Activated naive CD8-positive, alpha-beta T cell treated with anti-CD3 and anti-CD28 coated beads for 36 hours (primary cell): ENCODE measurements at regions not wholly inside any gene's neighbourhood (a gene's known extent, or its start where the extent isn't known, plus 50 kb on each side); places are given as distances from the start of the nearest gene placed in this dataset.

Experiments used
- DNase-seq: peaks from one replicate; pipeline ENCODE4 v3.0.0; 2021
- H3K27ac Mint-ChIP-seq: one replicate; pipeline ENCODE4 v1.8.0; 2022; ENCODE audit warnings: mild to moderate bottlenecking, moderate library complexity, mixed read lengths
- H3K27me3 Mint-ChIP-seq: one replicate; pipeline ENCODE4 v1.8.0; 2022; ENCODE audit warnings: mild to moderate bottlenecking, mixed read lengths
- H3K36me3 Mint-ChIP-seq: one replicate; pipeline ENCODE4 v1.8.0; 2021; ENCODE audit warnings: mild to moderate bottlenecking, mixed read lengths
- H3K4me1 Mint-ChIP-seq: one replicate; pipeline ENCODE4 v1.8.0; 2021; ENCODE audit warnings: mixed read lengths
- H3K4me3 Mint-ChIP-seq: one replicate; pipeline ENCODE4 v1.8.0; 2022; ENCODE audit warnings: mild to moderate bottlenecking, moderate library complexity, mixed read lengths
- H3K9me3 Mint-ChIP-seq: one replicate; pipeline ENCODE4 v1.8.0; 2022; ENCODE audit warnings: mixed read lengths

DNA sequence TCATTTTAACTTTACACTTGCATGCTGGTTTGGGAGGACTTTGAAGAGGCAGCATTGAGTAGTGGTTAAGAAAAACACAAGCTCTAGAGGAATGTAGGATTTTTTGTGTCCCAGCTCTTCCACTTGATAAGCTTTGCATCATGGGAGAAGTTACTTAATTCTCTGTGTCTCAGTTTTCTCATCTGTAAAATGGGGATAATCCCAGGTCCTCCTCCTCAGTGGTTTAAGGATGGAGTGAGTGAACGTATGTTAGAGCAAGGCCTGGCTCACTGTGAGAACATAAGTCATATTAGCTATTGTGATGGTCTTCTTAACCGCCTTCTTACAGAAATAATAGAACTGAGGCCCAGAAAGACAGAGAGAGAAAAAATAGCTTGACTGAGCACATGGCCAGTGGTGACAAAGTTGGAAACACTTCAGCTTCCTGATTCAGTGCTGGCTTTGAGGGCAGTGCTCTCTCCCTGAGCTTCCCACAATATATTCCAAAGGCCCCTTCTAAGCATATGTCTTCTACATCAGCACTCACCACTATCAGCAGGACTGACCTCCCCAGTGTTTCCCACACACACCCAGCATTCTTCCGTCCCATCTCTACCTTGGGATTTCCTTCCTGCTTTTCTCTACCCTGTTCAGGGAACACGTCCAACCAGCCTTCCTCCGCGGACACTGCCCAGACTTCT is 214.9 kb upstream of the TNP1 start:
- no peaks in the 10 kb centered on the region for H3K27me3 Mint-ChIP-seq
- H3K27ac Mint-ChIP-seq = no peak overlapping the region
- H3K36me3 Mint-ChIP-seq = no peaks in the 10 kb centered on the region
- H3K9me3 Mint-ChIP-seq = no peaks in the 10 kb centered on the region
- DNase-seq = no peak
- no peak overlapping the region for H3K4me3 Mint-ChIP-seq
- peaks cover 9% of the 10 kb centered on the region for H3K4me1 Mint-ChIP-seq

DNA sequence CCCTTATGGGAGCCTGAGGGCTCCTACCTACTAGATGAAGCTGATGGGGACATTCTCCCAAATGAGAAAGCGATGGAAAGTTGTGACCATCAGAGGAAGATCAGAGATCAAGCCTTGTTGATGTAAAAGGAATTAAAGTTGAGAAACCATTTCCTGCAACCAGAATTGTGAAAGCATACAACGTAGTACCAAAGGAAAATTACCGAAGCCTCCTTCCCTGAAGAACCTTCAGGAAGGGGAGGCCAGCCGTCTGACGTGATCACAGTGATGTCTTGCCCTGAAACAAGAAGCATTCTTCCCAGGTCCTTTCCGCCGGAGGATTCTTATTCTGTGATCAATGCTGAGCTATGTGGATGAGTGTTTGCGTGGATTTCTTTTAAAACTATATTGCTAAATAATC is 211.6 kb upstream of the TNP1 start:
- Mint-ChIP-seq H3K4me3 (no peak overlapping the region), H3K36me3 (no peaks in the 10 kb centered on the region), H3K4me1 (peaks cover 2% of the 10 kb centered on the region), H3K27me3 (peaks cover 4% of the 10 kb centered on the region), H3K27ac (no peak overlapping the region), H3K9me3 (peaks cover 3% of the 10 kb centered on the region)
- DNase-seq = no peak

DNA sequence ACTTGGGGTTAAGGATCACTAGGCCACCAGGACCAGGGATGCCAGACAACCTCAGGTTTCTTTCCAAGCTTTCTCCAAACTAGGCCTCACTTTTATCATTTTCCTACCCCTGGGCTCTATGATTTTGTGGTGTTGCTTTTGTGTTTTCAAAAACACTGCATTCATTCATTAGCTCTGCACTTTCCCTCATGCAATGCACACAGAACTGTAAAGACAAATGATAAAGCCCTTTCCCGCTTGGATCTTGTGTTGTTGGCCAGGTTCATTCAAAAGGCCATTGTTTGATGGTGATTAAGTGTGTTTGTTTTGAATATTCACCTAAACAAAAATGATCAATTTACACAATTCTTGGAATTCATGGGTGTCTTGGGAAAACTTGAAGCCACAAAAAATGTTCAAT is 210.7 kb upstream of the TNP1 start:
- no peaks in the 10 kb centered on the region for H3K36me3 Mint-ChIP-seq
- DNase-seq = no peak
- peaks cover 4% of the 10 kb centered on the region for H3K27me3 Mint-ChIP-seq
- H3K27ac Mint-ChIP-seq = no peak overlapping the region
- H3K4me3 Mint-ChIP-seq = no peak overlapping the region
- peaks cover 2% of the 10 kb centered on the region for H3K4me1 Mint-ChIP-seq
- peaks cover 3% of the 10 kb centered on the region for H3K9me3 Mint-ChIP-seq

GRCh38 chr2:217070043-217070430 is 210.2 kb upstream of the TNP1 start:
- Mint-ChIP-seq H3K4me1 (peaks cover under 1% of the 10 kb centered on the region), H3K27me3 (peaks cover 4% of the 10 kb centered on the region)

GRCh38 chr2:217069263-217070042 is 209.6 kb upstream of the TNP1 start:
- DNase-seq = no peak
- Mint-ChIP-seq H3K36me3 (no peaks in the 10 kb centered on the region), H3K27ac (no peak overlapping the region), H3K27me3 (peaks cover 4% of the 10 kb centered on the region), H3K9me3 (peaks cover 3% of the 10 kb centered on the region), H3K4me3 (no peak overlapping the region), H3K4me1 (no peaks in the 10 kb centered on the region)

More at GRCh38 chr2:217070043-217070430, 210.2 kb upstream of the TNP1 start:
- no peak overlapping the region for H3K27ac Mint-ChIP-seq
- H3K4me3 Mint-ChIP-seq = no peak overlapping the region
- peaks cover 3% of the 10 kb centered on the region for H3K9me3 Mint-ChIP-seq
- H3K36me3 Mint-ChIP-seq = no peaks in the 10 kb centered on the region
- DNase-seq = no peak

DNA sequence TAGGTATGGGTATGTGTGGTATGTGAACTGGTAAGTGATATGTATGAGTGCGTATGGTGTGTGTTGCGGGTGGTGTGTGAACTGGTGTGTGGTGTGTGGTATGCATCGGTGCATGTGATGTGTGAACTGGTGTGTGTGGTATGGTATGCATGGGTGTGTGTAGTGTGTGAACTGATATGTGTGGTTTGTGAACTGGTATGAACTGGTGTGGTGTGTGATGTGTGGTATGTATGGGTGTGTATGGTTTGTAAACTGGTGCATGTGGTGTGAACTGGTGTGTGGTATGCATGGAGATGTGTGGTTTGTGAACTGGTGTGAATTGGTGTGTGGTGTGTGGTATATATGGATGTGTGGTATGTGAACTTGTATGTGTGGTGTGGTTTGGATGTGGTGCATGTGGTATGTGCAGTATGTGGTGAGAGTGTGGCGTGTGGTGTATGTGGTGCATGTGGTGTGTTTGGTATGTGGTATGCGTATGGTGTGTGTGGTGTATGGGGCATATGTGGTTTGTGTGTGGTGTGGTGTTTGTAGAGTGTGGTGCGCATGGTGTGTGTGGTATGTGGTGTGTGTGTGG is 208.9 kb upstream of the TNP1 start:
- no peaks in the 10 kb centered on the region for H3K36me3 Mint-ChIP-seq
- H3K27me3 Mint-ChIP-seq = peaks cover 4% of the 10 kb centered on the region
- peaks cover 3% of the 10 kb centered on the region for H3K9me3 Mint-ChIP-seq
- DNase-seq = no peak
- no peak overlapping the region for H3K27ac Mint-ChIP-seq
- H3K4me1 Mint-ChIP-seq = no peaks in the 10 kb centered on the region
- H3K4me3 Mint-ChIP-seq = no peak overlapping the region

DNA sequence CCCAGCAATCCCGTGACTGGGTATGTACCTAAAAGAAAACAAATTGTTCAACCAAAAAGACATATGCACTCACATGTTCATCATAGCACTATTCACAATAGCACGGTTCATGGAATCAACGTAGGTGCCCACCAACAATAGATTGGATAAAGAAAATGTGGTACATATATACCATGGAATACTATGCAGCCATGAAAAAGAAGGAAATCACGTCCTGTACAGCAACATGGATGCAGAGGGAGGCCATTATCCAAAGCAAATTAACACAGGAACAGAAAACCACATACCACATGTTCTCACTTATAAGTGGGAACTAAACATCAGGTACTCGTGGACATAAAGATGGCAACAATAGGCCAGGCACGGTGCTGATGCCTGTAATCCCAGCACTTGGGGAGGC is 207.9 kb upstream of the TNP1 start:
- Mint-ChIP-seq H3K4me3 (no peak overlapping the region), H3K4me1 (peaks cover 2% of the 10 kb centered on the region), H3K9me3 (peaks cover 3% of the 10 kb centered on the region), H3K27me3 (peaks cover 4% of the 10 kb centered on the region), H3K36me3 (no peaks in the 10 kb centered on the region), H3K27ac (no peak overlapping the region)
- no peak for DNase-seq

DNA sequence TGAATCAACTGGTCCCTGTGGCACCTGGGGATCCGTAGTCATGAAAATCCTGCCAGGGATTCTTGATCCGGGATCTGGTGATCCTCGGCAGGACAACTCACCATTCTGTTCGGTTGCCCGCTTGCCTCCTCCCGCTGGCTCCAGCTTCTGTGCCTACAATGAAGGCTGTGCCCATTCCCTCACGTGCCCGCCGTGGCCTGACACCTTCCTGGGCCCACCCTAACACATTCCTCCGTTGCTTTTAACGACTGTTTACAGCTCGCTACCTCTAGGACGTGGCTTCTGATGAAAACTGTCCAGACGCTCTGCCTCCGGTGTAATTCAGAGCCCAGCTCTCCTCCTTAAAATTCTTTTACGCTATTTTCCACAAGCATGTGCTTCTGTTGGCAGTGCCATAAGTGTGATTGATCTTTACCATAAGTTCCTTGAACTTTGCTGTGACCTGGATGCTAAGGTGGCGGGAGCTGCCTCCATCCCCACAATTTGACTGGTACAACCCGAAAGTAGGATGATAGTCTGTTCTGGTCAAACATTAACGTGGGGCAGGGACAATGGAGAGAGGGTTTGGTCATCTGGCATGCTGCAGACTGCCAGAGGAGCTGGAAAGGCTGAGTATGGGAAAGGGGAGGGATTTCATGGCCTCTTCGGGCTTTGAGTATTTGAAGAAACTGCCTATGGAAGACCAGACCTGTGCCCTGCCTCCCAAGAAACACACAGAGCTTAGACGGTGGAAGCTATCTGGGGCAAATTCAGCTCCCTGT is 206.8 kb upstream of the TNP1 start:
- no peak for DNase-seq
- Mint-ChIP-seq H3K4me1 (peaks cover 2% of the 10 kb centered on the region), H3K9me3 (peaks cover 3% of the 10 kb centered on the region), H3K27ac (no peak overlapping the region), H3K27me3 (peaks cover 4% of the 10 kb centered on the region), H3K4me3 (no peak overlapping the region), H3K36me3 (no peaks in the 10 kb centered on the region)

DNA sequence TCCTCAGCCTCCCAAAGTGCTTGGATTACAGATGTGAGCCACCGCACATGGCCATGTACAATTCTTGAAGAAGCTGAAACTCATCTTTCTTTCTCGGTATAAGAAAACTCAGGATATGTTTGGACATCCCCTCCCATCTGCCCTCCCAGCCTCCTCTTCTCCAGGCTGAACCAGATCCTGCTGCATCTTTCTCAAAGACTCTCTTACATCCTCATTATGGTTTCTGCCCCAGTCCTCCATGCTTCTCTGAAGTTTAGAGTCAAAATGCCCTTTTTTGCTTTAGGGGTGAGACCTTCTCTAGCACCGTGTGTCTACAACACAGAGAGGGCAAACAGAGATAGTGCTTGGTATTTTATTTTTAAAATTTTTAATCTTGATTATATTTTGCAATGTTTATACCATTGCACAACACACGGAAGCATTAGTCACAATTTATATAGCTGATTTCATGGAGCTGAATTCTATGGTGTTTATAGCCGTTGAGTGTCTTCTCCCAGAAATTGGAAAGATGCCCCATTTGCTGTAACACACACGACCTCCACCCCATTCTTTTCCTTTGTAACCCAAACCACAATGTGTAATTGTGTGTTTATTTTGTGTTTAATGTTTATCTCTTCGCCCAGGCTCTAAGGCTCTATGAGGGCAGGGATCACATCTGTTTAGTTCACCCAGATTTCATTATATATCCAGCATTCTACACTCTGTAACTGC is 206.0 kb upstream of the TNP1 start:
- Mint-ChIP-seq H3K4me3 (no peak overlapping the region), H3K27ac (no peak overlapping the region), H3K9me3 (peaks cover 3% of the 10 kb centered on the region), H3K36me3 (no peaks in the 10 kb centered on the region), H3K27me3 (peaks cover 4% of the 10 kb centered on the region), H3K4me1 (peaks cover 5% of the 10 kb centered on the region)
- DNase-seq = no peak

GRCh38 chr2:217065012-217065290 is 205.1 kb upstream of the TNP1 start:
- no peak for DNase-seq
- peaks cover 5% of the 10 kb centered on the region for H3K4me1 Mint-ChIP-seq
- no peaks in the 10 kb centered on the region for H3K36me3 Mint-ChIP-seq
- peaks cover 3% of the 10 kb centered on the region for H3K9me3 Mint-ChIP-seq
- no peak overlapping the region for H3K27ac Mint-ChIP-seq
- peaks cover 4% of the 10 kb centered on the region for H3K27me3 Mint-ChIP-seq
- no peak overlapping the region for H3K4me3 Mint-ChIP-seq

GRCh38 chr2:217064234-217065011 is 204.6 kb upstream of the TNP1 start:
- Mint-ChIP-seq H3K27me3 (peaks cover 4% of the 10 kb centered on the region), H3K36me3 (no peaks in the 10 kb centered on the region), H3K27ac (no peak overlapping the region), H3K4me1 (peaks cover 5% of the 10 kb centered on the region), H3K4me3 (no peak overlapping the region), H3K9me3 (peaks cover 3% of the 10 kb centered on the region)
- DNase-seq = no peak

DNA sequence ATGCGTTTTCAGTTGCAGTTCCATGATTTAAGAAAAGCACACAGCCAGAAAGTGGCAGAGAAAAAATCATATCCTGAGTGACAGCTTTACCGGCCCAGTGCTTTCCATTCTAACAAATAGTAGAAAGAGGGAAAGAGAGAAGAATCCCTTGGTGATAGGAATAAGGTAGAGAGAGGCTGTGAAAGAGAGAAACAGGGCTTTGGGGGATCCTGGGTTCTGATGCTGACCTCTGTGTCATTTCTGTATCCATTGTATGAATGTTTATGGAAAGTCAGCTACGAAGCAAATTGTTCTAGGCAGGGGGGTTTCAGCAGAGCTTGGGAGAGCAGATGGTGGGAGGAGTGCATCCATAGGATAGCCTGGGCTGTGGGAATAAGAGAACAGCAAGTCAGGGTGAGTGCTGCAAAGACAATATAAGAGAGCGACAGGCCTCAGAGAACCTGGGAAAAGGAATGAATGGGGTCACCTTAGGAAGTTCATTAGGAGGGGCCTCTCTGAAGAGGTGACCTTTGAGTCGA is 203.4 kb upstream of the TNP1 start:
- DNase-seq = no peak
- Mint-ChIP-seq H3K4me3 (no peak overlapping the region), H3K4me1 (peaks cover 5% of the 10 kb centered on the region), H3K9me3 (peaks cover 3% of the 10 kb centered on the region), H3K36me3 (no peaks in the 10 kb centered on the region), H3K27ac (no peak overlapping the region), H3K27me3 (peaks cover 4% of the 10 kb centered on the region)

DNA sequence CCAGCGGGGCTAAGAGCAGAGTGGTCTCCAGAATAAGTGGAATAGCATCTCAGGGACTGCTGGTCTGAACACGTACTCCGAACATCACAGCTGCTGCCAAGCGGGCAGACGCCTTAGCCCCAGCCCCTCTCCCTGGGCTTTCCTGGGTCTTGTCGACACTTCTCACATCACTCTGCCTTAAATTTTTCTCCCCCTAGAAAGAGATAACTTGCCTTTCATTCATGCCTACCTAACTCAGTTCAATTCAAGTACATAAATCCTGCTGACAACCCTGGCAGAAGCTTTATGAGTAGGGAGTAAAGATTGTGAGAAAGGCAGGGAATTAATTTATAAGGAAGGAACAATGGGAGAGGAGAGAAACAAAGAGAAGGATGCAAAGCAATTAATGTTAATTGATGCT is 202.9 kb upstream of the TNP1 start:
- Mint-ChIP-seq H3K9me3 (peaks cover 2% of the 10 kb centered on the region), H3K27me3 (peaks cover 4% of the 10 kb centered on the region), H3K4me3 (no peak overlapping the region), H3K27ac (no peak overlapping the region), H3K4me1 (peaks cover 5% of the 10 kb centered on the region), H3K36me3 (no peaks in the 10 kb centered on the region)
- no peak for DNase-seq

DNA sequence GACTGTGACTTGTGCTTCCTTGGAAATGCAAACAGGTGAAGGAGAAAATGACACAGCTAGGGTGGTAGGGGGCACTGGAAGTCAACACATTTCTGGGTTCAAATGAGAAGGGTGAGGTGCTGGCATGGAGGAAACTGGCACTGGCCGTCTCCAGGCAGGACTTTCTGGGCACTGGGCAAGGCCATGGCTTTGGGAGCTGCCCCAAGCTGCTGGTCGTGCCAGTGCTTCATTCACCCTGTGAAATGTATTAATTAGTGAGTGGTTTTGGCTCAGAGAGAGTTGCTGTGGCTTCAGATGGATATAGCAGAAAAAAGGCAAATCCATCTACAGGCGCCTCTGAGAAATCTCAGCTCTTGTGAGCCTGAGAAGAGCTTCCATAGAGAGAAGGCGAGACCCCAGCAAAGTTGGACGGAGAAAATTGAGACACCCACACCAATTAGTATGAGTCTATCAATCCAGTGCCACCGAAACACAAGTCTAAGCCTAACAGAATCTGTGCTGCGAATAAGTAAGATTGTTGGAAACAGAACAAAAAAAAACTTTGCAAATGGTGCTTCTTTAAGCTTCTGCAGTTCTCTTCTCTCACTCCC is 202.1 kb upstream of the TNP1 start:
- no peak for DNase-seq
- H3K4me1 Mint-ChIP-seq = peaks cover 5% of the 10 kb centered on the region
- H3K4me3 Mint-ChIP-seq = no peak overlapping the region
- H3K27me3 Mint-ChIP-seq = peaks cover 4% of the 10 kb centered on the region
- H3K27ac Mint-ChIP-seq = no peak overlapping the region
- H3K36me3 Mint-ChIP-seq = no peaks in the 10 kb centered on the region
- no peaks in the 10 kb centered on the region for H3K9me3 Mint-ChIP-seq
